Panc1 (cell line): ENCODE measurements at regions not wholly inside any gene's neighbourhood (a gene's known extent, or its start where the extent isn't known, plus 50 kb on each side); places are given as distances from the start of the nearest gene placed in this dataset.

Source experiments
- ATAC-seq: fragments of 200-7000 bp; cut with Tn5 transposase; 2 replicates; pipeline ENCODE4 v1.9.1; 2020; ENCODE audit warnings: mild to moderate bottlenecking, moderate library complexity
- BruUV-seq: library from RNA; stranded (reverse); fragments of 400-500 nt; replicated peaks from 2 replicates; lab custom pipeline; 2021; lab: Mats Ljungman, UMichigan
- CTCF ChIA-PET: fragments of 300-600 bp; sonication (Branson Sonifier 250); formaldehyde crosslinking; loops from one replicate; lab custom pipeline; 2022; ENCODE audit warnings: antibody characterized with exemption; lab: Charles Lee
- POLR2A ChIA-PET: fragments of 300-600 bp; sonication (Branson Sonifier 250); formaldehyde crosslinking; loops from one replicate; lab custom pipeline; 2022; ENCODE audit warnings: antibody characterized with exemption; lab: Charles Lee
- DNase-seq: peaks from one replicate; pipeline ENCODE4 v3.0.0-alpha.2; 2010; ENCODE audit warnings: low read depth, low spot score
- H3K27ac ChIP-seq: 2 replicates; pipeline ENCODE4 v1.5.1; 2011; ENCODE audit warnings: mild to moderate bottlenecking, low read length, inconsistent platforms
- H3K27me3 ChIP-seq: fragments of 200-500 bp; sonication (Bioruptor generic); 2 replicates; pipeline ENCODE4 v1.6.0; 2014; ENCODE audit warnings: low read length, inconsistent platforms; ENCODE audit not compliant: control insufficient read depth, insufficient read depth
- H3K36me3 ChIP-seq: fragments of 200-500 bp; sonication (Bioruptor generic); 2 replicates; pipeline ENCODE4 v1.5.1; 2014; ENCODE audit warnings: inconsistent platforms, mild to moderate bottlenecking, low read length, moderate library complexity; ENCODE audit not compliant: control insufficient read depth, insufficient read depth
- H3K4me1 ChIP-seq: 2 replicates; pipeline ENCODE4 v1.5.1; 2011; ENCODE audit warnings: inconsistent platforms, mild to moderate bottlenecking, low read length, moderate library complexity; ENCODE audit not compliant: control insufficient read depth, insufficient read depth
- H3K4me3 ChIP-seq, 2 experiments: 2 replicates each; pipeline ENCODE4 v1.5.1; 2011 to 2012; ENCODE audit warnings: low read depth in 2 of 2, low read length in 2 of 2, mild to moderate bottlenecking in 2 of 2, inconsistent platforms in 1 of 2, moderate library complexity in 1 of 2
- H3K9me3 ChIP-seq: fragments of 200-500 bp; sonication (Bioruptor generic); 2 replicates; pipeline ENCODE4 v1.5.1; 2014; ENCODE audit warnings: low read depth, mild to moderate bottlenecking, inconsistent platforms, low read length, moderate library complexity; ENCODE audit not compliant: control insufficient read depth, insufficient read depth
- POLR2AphosphoS5 ChIP-seq: IDR thresholded peaks from 2 replicates; pipeline ENCODE4 v1.6.1; 2012; ENCODE audit warnings: mild to moderate bottlenecking, low read depth, low read length, moderate library complexity
- SIN3A ChIP-seq: IDR thresholded peaks from 2 replicates; pipeline ENCODE4 v1.6.1; 2012; ENCODE audit warnings: low read depth, mild to moderate bottlenecking, low read length, moderate library complexity, borderline replicate concordance; ENCODE audit not compliant: insufficient read depth
- TCF7L2 ChIP-seq: IDR thresholded peaks from 2 replicates; pipeline ENCODE4 v1.6.1; 2011; ENCODE audit warnings: mild to moderate bottlenecking, low read depth, low read length, inconsistent platforms
- in situ Hi-C: cut with HindIII; loops from 2 replicates; pipeline ENCODE4 v1.10.0; 2016; ENCODE audit warnings: low sequenced_read_pairs, low pct_unique_long_range_greater_than_20kb
- intact Hi-C: fragments of 100-400 bp; cut with micrococcal nuclease; formaldehyde crosslinking; loops from one replicate; pipeline ENCODE4 v1.10.0; 2022; ENCODE audit not compliant: unreplicated experiment
- TF ChIP-seq, protein P1 (sequence below): fragments of 450-650 bp; IDR thresholded peaks from 2 replicates; pipeline ENCODE4 v1.5.1; 2017; ENCODE audit warnings: mild to moderate bottlenecking
- TF ChIP-seq, protein P2 (sequence below), 2 experiments: IDR thresholded peaks; 2 replicates each; pipeline ENCODE4 v1.6.1; 2011 to 2012; ENCODE audit warnings: low read depth in 2 of 2, control low read depth in 1 of 2, low read length in 1 of 2, mild to moderate bottlenecking in 1 of 2, moderate library complexity in 1 of 2; ENCODE audit not compliant: insufficient read depth in 1 of 2

DNA sequence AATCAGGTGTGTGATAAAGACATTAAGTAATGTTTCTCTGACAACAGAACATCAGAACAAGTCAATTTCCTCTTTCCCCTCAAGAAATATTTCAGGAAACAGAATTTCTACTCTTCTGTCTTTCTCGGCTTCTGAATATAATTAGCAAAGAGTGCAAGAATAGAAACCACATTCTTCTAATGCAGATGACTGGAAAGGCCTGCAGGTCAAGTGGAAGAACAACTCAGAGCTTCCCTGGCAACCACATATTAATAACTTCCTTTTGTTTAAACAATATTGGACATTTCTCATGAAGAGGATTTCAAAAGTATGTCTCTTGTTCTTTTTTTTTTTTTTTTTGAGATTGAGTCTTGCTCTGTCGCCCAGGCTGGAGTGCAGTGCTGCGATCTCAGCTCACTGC is 225.5 kb downstream of the PARM1 start:
- ATAC-seq = no peak
- no peaks in the 10 kb centered on the region for H3K36me3 ChIP-seq
- TF ChIP-seq POLR2AphosphoS5 (no peak), SIN3A (no peak), TCF7L2 (no peak)
- TF ChIP-seq, protein P1, sequence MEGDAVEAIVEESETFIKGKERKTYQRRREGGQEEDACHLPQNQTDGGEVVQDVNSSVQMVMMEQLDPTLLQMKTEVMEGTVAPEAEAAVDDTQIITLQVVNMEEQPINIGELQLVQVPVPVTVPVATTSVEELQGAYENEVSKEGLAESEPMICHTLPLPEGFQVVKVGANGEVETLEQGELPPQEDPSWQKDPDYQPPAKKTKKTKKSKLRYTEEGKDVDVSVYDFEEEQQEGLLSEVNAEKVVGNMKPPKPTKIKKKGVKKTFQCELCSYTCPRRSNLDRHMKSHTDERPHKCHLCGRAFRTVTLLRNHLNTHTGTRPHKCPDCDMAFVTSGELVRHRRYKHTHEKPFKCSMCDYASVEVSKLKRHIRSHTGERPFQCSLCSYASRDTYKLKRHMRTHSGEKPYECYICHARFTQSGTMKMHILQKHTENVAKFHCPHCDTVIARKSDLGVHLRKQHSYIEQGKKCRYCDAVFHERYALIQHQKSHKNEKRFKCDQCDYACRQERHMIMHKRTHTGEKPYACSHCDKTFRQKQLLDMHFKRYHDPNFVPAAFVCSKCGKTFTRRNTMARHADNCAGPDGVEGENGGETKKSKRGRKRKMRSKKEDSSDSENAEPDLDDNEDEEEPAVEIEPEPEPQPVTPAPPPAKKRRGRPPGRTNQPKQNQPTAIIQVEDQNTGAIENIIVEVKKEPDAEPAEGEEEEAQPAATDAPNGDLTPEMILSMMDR = no peak
- TF ChIP-seq, protein P2, sequence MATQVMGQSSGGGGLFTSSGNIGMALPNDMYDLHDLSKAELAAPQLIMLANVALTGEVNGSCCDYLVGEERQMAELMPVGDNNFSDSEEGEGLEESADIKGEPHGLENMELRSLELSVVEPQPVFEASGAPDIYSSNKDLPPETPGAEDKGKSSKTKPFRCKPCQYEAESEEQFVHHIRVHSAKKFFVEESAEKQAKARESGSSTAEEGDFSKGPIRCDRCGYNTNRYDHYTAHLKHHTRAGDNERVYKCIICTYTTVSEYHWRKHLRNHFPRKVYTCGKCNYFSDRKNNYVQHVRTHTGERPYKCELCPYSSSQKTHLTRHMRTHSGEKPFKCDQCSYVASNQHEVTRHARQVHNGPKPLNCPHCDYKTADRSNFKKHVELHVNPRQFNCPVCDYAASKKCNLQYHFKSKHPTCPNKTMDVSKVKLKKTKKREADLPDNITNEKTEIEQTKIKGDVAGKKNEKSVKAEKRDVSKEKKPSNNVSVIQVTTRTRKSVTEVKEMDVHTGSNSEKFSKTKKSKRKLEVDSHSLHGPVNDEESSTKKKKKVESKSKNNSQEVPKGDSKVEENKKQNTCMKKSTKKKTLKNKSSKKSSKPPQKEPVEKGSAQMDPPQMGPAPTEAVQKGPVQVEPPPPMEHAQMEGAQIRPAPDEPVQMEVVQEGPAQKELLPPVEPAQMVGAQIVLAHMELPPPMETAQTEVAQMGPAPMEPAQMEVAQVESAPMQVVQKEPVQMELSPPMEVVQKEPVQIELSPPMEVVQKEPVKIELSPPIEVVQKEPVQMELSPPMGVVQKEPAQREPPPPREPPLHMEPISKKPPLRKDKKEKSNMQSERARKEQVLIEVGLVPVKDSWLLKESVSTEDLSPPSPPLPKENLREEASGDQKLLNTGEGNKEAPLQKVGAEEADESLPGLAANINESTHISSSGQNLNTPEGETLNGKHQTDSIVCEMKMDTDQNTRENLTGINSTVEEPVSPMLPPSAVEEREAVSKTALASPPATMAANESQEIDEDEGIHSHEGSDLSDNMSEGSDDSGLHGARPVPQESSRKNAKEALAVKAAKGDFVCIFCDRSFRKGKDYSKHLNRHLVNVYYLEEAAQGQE (IDR thresholded peaks at IDR 0.05; ENCODE audit: insufficient read depth in 1 of 2, low read depth in 2 of 2, low read length in 1 of 2) = no peak
- no peak overlapping the region for H3K27ac ChIP-seq
- intact Hi-C loops (no loop called here), in situ Hi-C loops (no loop called here)
- H3K27me3 ChIP-seq = no peaks in the 10 kb centered on the region
- H3K9me3 ChIP-seq = no peaks in the 10 kb centered on the region
- CTCF ChIA-PET = no interaction called here
- no peak overlapping the region for H3K4me3 ChIP-seq
- POLR2A ChIA-PET = no interaction called here
- no TSS peak for BruUV-seq
- no peaks in the 10 kb centered on the region for H3K4me1 ChIP-seq
- no peak for DNase-seq

DNA sequence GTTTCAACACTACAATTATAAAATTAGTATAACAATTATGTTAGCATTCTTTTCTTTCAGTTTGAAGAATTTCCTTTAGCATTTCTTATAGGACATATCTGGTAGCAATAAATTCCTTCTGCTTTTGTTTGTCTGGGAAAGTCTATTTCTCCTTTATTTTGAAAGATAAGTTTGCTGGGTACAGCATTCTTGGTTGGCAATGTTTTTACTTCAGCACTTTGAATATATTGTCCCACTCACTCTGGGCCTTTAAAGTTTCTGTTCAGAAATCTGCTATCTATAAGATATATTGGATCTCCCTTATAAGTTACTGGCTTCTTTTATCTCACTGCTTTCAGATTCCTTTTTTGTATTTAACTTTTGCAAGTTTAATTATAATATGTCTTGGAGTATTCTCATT is 222.1 kb downstream of the PARM1 start:
- no peak overlapping the region for H3K4me3 ChIP-seq
- ATAC-seq = no peak
- TF ChIP-seq SIN3A (no peak), POLR2AphosphoS5 (no peak), TCF7L2 (no peak)
- TF ChIP-seq, protein P2 (IDR thresholded peaks at IDR 0.05; ENCODE audit: insufficient read depth in 1 of 2, low read depth in 2 of 2, low read length in 1 of 2) = no peak
- TF ChIP-seq, protein P1 = no peak

More for the DNA sequence above, 222.1 kb downstream of the PARM1 start:
- intact Hi-C loops (no loop called here), in situ Hi-C loops (no loop called here)
- no TSS peak for BruUV-seq
- H3K4me1 ChIP-seq = no peaks in the 10 kb centered on the region
- no peak overlapping the region for H3K27ac ChIP-seq
- no peak for DNase-seq
- no peaks in the 10 kb centered on the region for H3K9me3 ChIP-seq
- no peaks in the 10 kb centered on the region for H3K27me3 ChIP-seq
- CTCF ChIA-PET = no interaction called here
- H3K36me3 ChIP-seq = no peaks in the 10 kb centered on the region
- POLR2A ChIA-PET = no interaction called here
